Activated T-helper 2 cell treated with anti-CD3 and anti-CD28 coated beads, Interferon-gamma antibody, Interleukin-2, Interleukin-4, amounts not matched to agents 10 μg/mL and 5 μg/mL and 100 μg/mL, durations not matched to agents 14 hours and 24 hours and 36 hours (primary cell): ENCODE measurements at regions not wholly inside any gene's neighbourhood (a gene's known extent, or its start where the extent isn't known, plus 50 kb on each side); places are given as distances from the start of the nearest gene placed in this dataset.

Source experiments
- DNase-seq: peaks from one replicate; pipeline ENCODE4 v3.0.0; 2021; ENCODE audit warnings: low spot score
- H3K27ac Mint-ChIP-seq: one replicate; pipeline ENCODE4 v1.8.0; 2021; ENCODE audit warnings: mixed read lengths
- H3K27me3 Mint-ChIP-seq: one replicate; pipeline ENCODE4 v1.8.0; 2021; ENCODE audit warnings: low read depth, mixed read lengths
- H3K36me3 Mint-ChIP-seq: one replicate; pipeline ENCODE4 v1.8.0; 2021; ENCODE audit warnings: low read depth, mixed read lengths
- H3K4me1 Mint-ChIP-seq: one replicate; pipeline ENCODE4 v1.8.0; 2021; ENCODE audit warnings: low read depth, mixed read lengths
- H3K4me3 Mint-ChIP-seq: one replicate; pipeline ENCODE4 v1.8.0; 2021; ENCODE audit warnings: low read depth, mild to moderate bottlenecking, moderate library complexity, mixed read lengths
- H3K9me3 Mint-ChIP-seq: one replicate; pipeline ENCODE4 v1.8.0; 2021; ENCODE audit warnings: mixed read lengths
- intact Hi-C: fragments of 100-400 bp; cut with micrococcal nuclease; formaldehyde crosslinking; loops from one replicate; pipeline ENCODE4 v1.15.1; 2023

GRCh38 chr5:74309050-74309449 lies 331.5 kb downstream of the ENC1 start:
- Mint-ChIP-seq H3K27me3 (peaks cover 27% of the 10 kb centered on the region), H3K27ac (no peak overlapping the region), H3K4me3 (no peak overlapping the region), H3K4me1 (no peaks in the 10 kb centered on the region), H3K9me3 (no peaks in the 10 kb centered on the region), H3K36me3 (no peaks in the 10 kb centered on the region)
- intact Hi-C loops, result no loop called here
- no peak for DNase-seq

GRCh38 chr5:74306845-74307244 lies 333.7 kb downstream of the ENC1 start:
- DNase-seq, result no peak
- Mint-ChIP-seq H3K36me3 (no peaks in the 10 kb centered on the region), H3K27me3 (peaks cover 15% of the 10 kb centered on the region), H3K27ac (no peak overlapping the region), H3K4me1 (no peaks in the 10 kb centered on the region), H3K4me3 (no peak overlapping the region), H3K9me3 (no peaks in the 10 kb centered on the region)
- intact Hi-C loops, result no loop called here

GRCh38 chr5:74304536-74304935 lies 336.0 kb downstream of the ENC1 start:
- H3K27me3 Mint-ChIP-seq, result peaks cover 6% of the 10 kb centered on the region
- H3K9me3 Mint-ChIP-seq, result no peaks in the 10 kb centered on the region
- H3K27ac Mint-ChIP-seq, result no peak overlapping the region
- DNase-seq, result no peak
- no peaks in the 10 kb centered on the region for H3K4me1 Mint-ChIP-seq
- H3K36me3 Mint-ChIP-seq, result no peaks in the 10 kb centered on the region
- no peak overlapping the region for H3K4me3 Mint-ChIP-seq
- intact Hi-C loops, result no loop called here

DNA sequence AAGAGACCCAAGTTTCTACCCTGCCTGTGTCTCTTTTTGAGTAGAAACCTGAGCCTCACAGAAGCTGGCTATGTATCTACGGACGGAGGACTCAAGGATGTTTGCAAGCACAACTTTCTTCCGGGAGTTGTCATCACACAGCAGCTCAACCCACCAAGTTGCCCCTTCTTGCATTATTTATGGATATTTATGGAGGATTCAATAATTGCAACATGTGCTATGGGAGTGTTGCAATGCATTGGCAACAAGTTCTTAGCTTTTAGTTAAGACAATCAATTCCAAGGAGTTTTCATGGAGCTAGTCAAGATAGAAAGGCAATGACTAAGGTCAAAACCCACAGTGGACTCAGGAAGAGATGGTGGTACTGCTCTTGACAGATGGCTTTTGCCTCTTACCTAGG lies 336.9 kb downstream of the ENC1 start:
- no peaks in the 10 kb centered on the region for H3K36me3 Mint-ChIP-seq
- no peaks in the 10 kb centered on the region for H3K9me3 Mint-ChIP-seq
- peaks cover 3% of the 10 kb centered on the region for H3K27me3 Mint-ChIP-seq
- no peak for DNase-seq
- intact Hi-C loops, result no loop called here
- no peak overlapping the region for H3K4me3 Mint-ChIP-seq
- no peaks in the 10 kb centered on the region for H3K4me1 Mint-ChIP-seq
- no peak overlapping the region for H3K27ac Mint-ChIP-seq

- Mint-ChIP-seq H3K27ac (no peak overlapping the region), H3K4me1 (no peaks in the 10 kb centered on the region), H3K36me3 (no peaks in the 10 kb centered on the region), H3K9me3 (no peaks in the 10 kb centered on the region), H3K27me3 (peaks cover 3% of the 10 kb centered on the region), H3K4me3 (no peak overlapping the region)
- DNase-seq, result no peak
- intact Hi-C loops, result no loop called here
These were observed 339.0 kb downstream of the ENC1 start for GRCh38 chr5:74301576-74301975.

DNA sequence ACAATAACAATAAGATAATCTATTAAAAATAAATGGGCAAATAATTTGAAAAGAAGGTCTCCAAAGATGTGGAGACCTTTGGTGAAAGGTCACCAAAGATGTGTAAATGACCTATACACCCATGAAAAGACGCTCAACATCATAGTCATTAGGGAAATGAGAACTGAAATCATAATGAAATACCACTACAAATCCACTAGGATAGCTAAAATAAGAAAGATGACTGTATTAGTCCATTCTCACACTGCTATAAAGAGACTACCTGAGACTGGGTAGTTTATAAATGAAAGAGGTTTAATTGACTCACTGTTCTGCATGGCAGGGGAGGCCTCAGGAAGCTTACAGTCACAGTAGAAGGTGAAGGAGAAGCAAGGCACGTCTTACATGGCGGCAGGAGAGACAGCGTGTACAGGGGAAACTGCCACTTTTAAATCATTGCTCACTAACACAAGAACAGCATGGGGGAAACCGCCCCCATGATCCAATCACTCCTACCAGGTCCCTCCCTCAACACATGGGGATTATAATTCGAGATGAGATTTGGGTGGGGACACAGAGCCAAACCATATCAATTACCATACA lies 339.6 kb downstream of the ENC1 start:
- intact Hi-C loops, result no loop called here
- Mint-ChIP-seq H3K27ac (no peak overlapping the region), H3K9me3 (no peaks in the 10 kb centered on the region), H3K4me3 (no peak overlapping the region), H3K36me3 (no peaks in the 10 kb centered on the region), H3K27me3 (peaks cover 3% of the 10 kb centered on the region), H3K4me1 (no peaks in the 10 kb centered on the region)
- DNase-seq, result no peak

DNA sequence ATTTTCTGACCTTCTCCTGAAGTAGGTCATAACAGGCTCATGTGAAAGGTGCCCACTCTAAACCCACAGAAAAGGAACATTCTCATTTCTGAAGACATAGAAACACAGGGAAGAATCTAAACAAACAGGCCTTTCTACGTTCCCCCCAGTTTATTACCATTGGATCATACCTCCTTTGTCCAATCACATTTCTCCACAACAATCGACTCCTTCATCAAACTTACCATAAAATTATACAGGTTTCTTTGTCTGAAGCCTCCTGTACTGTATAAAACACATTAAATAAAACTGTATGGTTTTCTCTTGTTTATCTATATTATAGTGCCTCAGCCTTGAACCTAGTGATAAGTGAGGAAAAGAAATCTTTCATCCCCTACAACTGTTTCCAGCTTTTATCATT lies 340.7 kb downstream of the ENC1 start:
- Mint-ChIP-seq H3K4me1 (no peaks in the 10 kb centered on the region), H3K27ac (no peak overlapping the region), H3K9me3 (no peaks in the 10 kb centered on the region), H3K36me3 (no peaks in the 10 kb centered on the region), H3K27me3 (peaks cover 3% of the 10 kb centered on the region), H3K4me3 (no peak overlapping the region)
- DNase-seq, result no peak
- intact Hi-C loops, result no loop called here

DNA sequence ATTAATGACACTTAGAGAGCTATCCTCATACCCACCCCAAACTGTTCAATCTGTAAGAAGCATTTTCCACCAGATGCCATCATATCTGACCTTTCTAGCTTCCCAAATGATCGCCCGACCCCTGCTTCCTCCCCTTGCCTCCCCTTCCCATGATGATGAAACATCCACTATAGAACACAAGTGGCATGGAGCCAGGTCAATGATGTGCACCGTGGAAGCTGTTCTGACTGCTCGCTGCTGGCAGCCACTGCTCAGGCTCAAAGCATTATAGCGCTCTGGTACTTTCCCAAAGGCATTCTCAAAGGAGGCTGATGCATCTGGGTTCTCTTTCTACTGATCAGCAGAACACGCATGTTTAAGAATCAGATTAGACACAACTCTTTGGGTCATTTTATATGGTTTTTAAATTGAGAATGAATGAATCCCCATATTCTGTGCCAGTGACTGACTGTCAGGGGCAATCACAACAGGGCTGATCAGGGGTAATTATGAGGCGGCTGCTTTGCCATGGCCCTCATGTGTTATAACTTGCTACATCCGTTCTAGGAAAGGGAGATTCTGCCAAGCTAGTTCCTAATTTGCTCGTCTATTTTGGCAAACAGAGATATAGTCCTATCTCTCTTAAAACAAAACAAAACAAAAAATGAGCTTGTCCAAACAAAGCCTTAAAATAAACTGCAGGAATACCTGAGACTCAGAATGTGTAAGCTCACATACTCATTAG lies 343.7 kb downstream of the ENC1 start:
- no peaks in the 10 kb centered on the region for H3K36me3 Mint-ChIP-seq
- no peaks in the 10 kb centered on the region for H3K9me3 Mint-ChIP-seq
- intact Hi-C loops, result no loop called here
- no peak overlapping the region for H3K4me3 Mint-ChIP-seq
- H3K27ac Mint-ChIP-seq, result no peak overlapping the region
- no peak for DNase-seq
- peaks cover 8% of the 10 kb centered on the region for H3K27me3 Mint-ChIP-seq
- H3K4me1 Mint-ChIP-seq, result no peaks in the 10 kb centered on the region

- no peak for DNase-seq
- intact Hi-C loops, result no loop called here
- Mint-ChIP-seq H3K27me3 (peaks cover 5% of the 10 kb centered on the region), H3K9me3 (no peaks in the 10 kb centered on the region), H3K4me3 (no peak overlapping the region), H3K36me3 (no peaks in the 10 kb centered on the region), H3K27ac (no peak overlapping the region), H3K4me1 (no peaks in the 10 kb centered on the region)
These were observed 344.9 kb downstream of the ENC1 start for GRCh38 chr5:74295676-74296075.

GRCh38 chr5:74295141-74295540 lies 345.4 kb downstream of the ENC1 start:
- no peaks in the 10 kb centered on the region for H3K4me1 Mint-ChIP-seq
- peaks cover 8% of the 10 kb centered on the region for H3K27me3 Mint-ChIP-seq
- intact Hi-C loops, result no loop called here
- no peaks in the 10 kb centered on the region for H3K9me3 Mint-ChIP-seq
- DNase-seq, result no peak
- no peaks in the 10 kb centered on the region for H3K36me3 Mint-ChIP-seq
- H3K27ac Mint-ChIP-seq, result no peak overlapping the region
- no peak overlapping the region for H3K4me3 Mint-ChIP-seq

DNA sequence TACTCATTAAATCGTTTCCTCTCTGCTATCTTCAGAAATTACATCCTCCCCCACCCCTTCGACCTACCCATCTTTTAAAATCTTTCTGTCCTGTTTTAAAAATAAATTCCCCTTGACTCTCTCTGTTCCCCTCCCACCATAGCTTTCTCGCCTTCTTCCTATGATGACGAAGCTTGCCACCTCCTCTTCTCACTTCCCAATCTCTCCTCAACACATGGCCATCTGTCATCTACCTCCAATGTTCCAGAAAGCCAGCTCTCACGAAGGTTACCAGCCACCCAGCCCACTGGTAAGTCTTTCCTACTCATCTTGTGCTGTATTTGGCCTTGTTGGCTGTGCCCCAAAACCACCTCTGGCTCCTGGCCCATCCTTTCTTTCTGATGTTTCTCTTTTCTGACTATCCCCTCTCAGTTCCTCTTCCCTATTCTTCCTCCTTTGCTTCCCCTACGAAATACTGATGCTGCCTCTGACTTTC lies 346.3 kb downstream of the ENC1 start:
- no peaks in the 10 kb centered on the region for H3K36me3 Mint-ChIP-seq
- DNase-seq, result no peak
- no peaks in the 10 kb centered on the region for H3K4me1 Mint-ChIP-seq
- H3K27me3 Mint-ChIP-seq, result peaks cover 12% of the 10 kb centered on the region
- H3K9me3 Mint-ChIP-seq, result no peaks in the 10 kb centered on the region
- H3K4me3 Mint-ChIP-seq, result no peak overlapping the region
- no peak overlapping the region for H3K27ac Mint-ChIP-seq
- intact Hi-C loops, result no loop called here

DNA sequence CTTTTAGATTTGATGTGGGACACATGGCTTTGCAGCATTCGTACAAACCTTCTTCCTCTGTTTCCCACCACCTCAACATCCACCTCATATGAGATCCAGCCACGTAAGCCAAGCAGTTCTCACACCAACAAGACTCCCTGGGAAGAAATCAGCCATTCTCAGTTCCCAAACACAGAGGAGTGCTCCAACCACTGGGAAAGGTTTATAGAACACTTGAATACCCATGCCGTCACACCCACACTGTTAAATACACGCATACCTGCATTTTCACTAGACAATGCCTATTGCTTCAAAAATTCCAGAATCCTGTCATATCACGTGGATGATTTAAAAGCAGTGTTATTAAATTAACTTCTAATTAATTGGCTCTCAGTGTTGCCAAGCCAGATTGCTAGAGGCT lies 347.3 kb downstream of the ENC1 start:
- Mint-ChIP-seq H3K36me3 (no peaks in the 10 kb centered on the region), H3K27me3 (peaks cover 12% of the 10 kb centered on the region), H3K4me1 (no peaks in the 10 kb centered on the region), H3K27ac (no peak overlapping the region), H3K9me3 (no peaks in the 10 kb centered on the region), H3K4me3 (no peak overlapping the region)
- DNase-seq, result no peak
- intact Hi-C loops, result no loop called here

GRCh38 chr5:74290634-74291241 lies 349.8 kb downstream of the ENC1 start:
- Mint-ChIP-seq H3K4me1 (no peaks in the 10 kb centered on the region), H3K36me3 (no peaks in the 10 kb centered on the region), H3K27ac (no peak overlapping the region), H3K9me3 (no peaks in the 10 kb centered on the region), H3K27me3 (peaks cover 15% of the 10 kb centered on the region), H3K4me3 (no peak overlapping the region)
- no peak for DNase-seq
- intact Hi-C loops, result no loop called here
